SKM-1 treated with dmso at 0.1 percent for 144 hours (cell line): ENCODE measurements at regions not wholly inside any gene's neighbourhood (a gene's known extent, or its start where the extent isn't known, plus 50 kb on each side); places are given as distances from the start of the nearest gene placed in this dataset.
A peak's percentile ranks its signal among the peaks of the same experiment; 100 is the strongest.
"Not testable (repeated sequence)": the region's sequence is repeated elsewhere in the genome, so short reads cannot be mapped to it uniquely, and the experiment has no call there.

ENCODE experiments used
- DNase-seq: peaks from one replicate; lab custom pipeline; 2025; ENCODE audit not compliant: unreplicated experiment; lab: John Stamatoyannopoulos, UW

DNA sequence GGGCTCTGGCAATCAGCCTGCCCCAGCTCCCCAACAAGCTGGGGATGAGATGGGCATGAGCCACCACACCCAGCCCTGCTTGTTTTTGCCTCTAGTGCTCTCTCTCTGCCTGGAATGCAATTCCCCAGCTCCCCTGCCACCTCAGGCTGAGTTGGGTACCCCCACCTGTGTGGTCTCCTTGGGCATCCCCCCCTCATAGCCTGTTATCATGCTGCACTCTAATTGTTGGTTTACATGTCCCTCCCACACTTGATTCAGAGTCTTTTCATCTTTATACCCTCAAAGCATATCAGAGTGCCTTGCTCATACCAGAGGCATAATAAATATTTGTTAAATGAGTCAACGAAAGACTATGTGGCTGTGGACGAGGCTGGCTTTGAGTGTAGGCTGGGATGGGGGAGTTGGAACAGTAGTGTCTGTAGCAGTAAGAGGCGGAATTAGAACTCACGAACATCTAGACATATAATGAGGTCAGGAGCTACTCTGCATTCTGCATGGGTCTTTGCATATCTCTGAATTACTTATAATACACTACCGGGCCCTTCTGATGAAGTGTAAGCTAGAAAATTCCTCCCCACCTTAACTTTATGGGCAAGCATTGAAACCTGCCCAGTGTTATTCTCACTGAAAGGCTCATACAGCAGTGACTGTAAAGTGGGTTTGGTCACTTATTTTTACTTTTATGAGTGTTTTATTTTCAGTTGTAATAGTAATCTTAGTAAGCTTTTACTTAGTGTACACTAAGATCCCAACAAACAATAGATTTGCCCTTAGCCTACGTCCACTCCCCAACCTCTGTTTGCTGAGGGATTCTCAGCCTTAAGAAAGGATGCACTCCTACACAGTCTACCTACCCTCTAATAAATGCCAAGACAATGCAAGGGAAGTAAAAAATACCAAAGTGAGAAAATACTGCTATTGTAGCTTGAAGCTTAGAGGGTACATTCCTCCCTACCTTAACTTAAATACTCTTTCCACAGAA is 58.7 kb downstream of the EDN1 start:
- DNase-seq = no peak

DNA sequence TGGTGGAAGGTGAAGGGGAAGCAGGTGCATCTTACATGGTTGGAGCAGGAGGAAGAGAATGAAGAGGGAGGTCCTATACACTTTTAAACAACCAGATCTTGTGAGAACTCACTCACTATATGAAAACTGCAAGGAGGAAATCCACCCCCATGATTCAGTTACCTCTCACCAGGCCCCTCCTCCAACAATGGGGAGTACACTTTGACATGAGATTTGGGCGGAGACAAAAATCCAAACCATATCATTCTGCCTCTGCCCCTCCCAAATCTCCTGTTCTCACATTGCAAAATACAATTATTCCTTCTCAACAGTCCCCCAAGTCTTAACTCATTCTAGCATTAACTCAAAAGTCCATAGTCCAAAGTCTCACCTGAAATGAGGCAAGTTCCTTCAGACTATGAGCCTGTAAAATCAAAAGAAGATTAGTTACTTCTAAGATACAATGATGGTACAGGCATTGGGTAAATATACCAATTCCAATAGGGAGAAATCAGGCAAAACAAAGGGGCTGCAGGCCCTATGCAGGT is 60.5 kb downstream of the EDN1 start:
- no peak for DNase-seq

DNA sequence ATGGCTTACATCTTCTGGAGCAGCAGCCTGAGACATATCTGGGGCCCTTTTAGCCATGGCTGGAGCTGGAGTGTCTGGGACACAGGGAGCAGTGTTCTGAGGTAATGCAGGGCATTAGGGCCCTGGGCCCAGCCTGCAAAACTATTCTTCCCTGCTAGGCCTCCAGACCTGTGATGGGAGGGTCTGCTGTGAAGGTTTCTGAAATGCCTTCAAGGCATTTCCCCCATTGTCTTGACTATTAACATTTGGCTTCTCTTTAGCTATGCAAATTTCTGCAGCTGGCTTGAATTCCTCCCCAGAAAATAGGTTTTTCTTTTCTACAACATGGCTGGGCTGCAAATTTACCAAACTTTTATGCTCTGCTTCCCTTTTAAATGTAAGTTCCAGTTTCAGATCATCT is 61.5 kb downstream of the EDN1 start:
- no peak for DNase-seq

DNA sequence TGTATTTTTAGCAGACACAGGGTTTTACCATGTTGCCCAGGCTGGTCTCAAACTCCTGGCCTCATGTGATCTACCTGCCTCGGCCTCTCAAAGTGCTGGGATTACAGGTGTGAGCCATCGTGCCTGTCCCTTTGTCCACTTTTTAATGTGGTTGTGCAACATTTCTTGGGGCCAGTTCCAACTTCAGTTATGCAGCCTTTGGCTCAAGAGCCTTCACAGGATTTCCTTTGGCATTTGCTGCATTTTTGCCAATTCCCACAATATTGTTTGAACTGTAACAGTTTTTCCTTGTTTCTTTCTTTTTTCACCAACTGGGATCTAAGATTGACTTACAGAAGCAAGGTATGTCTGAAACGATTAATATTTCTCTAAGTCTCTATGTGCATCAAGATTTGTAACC is 63.6 kb downstream of the EDN1 start:
- no peak for DNase-seq

- DNase-seq = no peak
Observed at GRCh38 chr6:12354499-12354898, 64.3 kb downstream of the EDN1 start.

GRCh38 chr6:12355354-12355753 is 65.2 kb downstream of the EDN1 start:
- DNase-seq = no peak

- no peak for DNase-seq
Observed at GRCh38 chr6:12356431-12356830, 66.3 kb downstream of the EDN1 start.

GRCh38 chr6:12356983-12357972 is 67.1 kb downstream of the EDN1 start:
- no peak for DNase-seq

DNA sequence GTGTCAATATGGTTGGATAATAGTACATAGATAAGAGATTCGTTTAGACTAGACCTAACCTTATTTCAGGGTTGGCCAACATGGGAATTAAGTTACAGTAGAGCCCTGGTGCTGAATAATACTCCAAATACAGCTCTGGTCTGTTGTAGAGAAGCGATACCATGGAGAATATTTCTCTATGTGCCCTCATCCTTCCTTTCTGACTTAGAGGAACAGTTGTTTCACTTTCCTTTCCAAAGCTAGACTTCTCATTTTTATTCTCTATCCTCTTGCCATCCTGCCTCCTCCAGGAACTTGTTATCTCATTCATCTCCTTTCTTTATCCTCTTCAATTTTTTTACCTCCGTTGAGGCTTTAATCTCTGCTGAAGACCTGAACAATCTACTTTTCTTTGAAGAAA is 68.9 kb downstream of the EDN1 start:
- no peak for DNase-seq

DNA sequence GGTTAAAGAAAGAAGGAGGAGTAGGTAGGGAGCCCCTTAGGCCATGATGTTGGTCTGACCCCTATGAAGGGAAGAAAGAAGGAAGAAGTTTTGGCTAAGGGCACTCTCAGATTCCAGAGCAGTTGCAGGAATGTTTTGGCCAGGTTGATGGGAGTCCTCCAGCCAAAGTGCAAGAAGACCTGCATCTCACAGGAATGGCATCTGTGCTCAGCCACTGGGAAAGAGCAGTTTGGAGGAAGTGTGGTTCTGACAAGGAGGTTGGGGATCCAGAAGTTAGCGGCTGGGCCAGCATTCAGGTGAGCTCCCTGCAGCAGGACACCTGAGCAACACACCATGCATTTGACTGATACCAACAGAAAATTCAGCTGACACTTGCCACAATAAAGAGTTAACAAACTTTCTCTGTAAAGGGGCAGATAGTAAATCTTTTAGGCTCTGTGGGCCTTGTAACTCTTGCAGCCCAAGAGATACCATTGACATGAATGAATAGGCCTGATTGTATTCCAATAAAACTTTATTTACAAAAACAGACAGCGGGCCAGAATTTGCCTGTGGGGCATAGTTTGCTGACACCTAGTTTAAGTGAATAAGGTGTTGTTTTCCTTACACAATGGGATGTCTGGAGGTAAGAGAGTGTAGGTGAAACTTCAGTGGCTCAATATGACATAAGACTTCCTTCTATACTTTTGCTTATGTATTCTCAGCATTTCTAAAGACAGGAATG is 71.0 kb downstream of the EDN1 start:
- no peak for DNase-seq

- DNase-seq = not testable (repeated sequence)
Observed at GRCh38 chr6:12363277-12363650, 73.1 kb downstream of the EDN1 start.

DNA sequence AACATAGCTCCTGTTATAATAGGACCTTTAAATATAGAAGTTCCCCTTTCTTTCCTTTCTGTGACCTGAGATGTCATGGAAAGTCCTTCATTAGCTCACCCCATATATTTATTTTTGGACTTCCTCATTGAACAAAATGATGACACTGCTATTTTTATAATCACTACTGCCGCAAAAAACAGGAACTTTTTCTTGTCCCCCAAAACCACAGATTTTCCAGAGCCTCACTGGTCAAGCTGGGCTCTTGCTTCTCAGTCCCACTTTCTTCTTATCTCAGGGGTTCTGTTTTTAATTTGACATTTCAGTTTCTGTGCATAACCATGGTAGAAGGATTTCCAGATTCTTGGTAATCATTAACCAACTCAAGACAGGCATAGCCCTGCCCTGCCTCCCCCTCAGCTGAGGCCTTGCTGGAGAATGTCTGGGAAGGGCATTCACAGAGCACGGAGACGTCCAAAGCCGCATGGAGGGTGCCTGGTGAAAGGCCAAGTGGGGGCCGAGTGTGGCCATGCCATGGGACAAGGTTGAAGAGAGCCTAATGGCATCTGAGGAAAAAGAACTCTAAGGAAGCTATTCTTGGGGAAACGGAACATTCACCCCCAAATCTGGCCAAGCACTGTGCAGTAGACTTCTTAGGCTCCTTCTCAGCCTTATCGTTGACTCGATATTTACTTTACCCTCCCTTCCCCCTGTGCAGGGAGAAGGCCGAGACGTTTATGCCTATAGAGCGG is 73.7 kb downstream of the EDN1 start:
- peak; percentile 96 for DNase-seq

DNA sequence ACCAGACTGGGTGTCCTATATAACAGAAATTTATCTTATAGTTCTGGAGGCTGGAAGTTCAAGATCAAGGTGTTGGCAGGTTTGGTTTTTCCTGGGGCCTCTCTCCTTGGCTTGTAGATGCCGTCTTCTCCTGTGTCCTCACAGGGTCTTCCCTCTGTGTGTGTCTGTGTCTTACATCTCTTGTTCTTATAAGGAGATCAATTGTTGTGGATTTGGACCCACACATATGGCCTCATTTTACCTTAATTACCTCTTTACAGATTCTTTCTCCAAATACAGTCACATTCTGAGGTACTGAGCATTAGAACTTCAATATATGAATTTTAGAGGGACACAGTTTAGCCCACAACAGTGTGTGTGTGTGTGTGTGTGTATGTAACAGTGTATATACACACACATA is 74.5 kb downstream of the EDN1 start:
- no peak for DNase-seq

DNA sequence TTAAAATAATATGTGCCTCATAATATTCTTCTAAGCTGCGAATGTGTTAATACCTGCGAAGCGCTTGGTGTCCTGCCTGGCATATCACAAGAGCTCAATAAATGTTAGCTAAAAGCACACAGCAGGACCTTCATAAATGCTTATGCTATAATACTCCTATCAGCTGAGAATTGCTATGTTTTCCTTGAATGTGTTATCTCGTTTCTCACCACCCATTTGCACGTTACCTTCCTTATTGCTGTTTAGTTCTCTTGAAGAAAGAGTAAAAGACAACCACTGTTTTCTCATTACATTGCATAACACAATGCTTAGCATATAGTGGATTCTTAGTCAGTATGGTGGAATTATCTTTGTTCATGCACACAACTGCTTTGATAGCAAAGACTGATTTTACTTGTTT is 76.6 kb downstream of the EDN1 start:
- no peak for DNase-seq

DNA sequence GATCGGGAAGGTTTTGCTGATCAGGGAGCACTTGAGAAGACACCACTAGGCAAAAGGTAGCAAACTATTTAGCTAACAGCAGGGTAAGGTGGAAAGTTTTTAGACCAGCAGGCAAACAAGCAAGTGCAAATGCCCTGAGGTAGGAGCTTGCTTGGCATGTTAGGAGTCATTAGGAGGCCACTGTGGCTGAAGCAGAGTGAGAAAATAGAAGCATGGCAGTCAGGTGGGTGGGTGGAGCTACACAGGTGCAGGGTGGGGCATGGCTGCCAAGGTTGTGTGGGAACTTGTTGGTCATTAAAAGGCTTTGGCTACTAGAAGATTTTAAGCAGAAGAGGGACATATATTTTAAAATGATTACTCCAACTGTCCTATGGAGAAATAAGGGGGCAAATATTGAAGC is 77.3 kb downstream of the EDN1 start:
- DNase-seq = no peak

DNA sequence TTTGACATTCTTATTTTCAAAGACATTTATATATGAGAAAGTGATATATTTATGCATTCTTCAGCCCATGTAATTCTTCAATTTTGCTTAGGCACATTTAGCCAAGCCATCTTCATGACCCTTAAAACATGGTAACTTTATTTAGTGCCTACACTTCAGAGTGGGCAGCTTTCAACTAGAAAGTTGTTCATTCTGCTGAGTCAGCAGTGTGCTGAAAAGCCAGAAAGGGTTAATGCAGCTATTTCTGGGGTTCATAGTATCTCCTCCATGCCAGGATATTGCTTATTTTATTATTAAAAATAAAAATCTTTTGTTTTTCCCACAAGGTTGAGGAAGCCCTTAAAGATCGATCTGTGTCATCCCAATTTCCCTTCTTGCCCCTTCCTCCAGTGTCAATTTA is 79.2 kb downstream of the EDN1 start:
- DNase-seq = peak; percentile 66

GRCh38 chr6:12369781-12370262 is 79.7 kb downstream of the EDN1 start:
- peak; percentile 96 for DNase-seq

GRCh38 chr6:12371151-12371550 is 81.0 kb downstream of the EDN1 start:
- no peak for DNase-seq

- no peak for DNase-seq
Observed at GRCh38 chr6:12371641-12372146, 81.5 kb downstream of the EDN1 start.

DNA sequence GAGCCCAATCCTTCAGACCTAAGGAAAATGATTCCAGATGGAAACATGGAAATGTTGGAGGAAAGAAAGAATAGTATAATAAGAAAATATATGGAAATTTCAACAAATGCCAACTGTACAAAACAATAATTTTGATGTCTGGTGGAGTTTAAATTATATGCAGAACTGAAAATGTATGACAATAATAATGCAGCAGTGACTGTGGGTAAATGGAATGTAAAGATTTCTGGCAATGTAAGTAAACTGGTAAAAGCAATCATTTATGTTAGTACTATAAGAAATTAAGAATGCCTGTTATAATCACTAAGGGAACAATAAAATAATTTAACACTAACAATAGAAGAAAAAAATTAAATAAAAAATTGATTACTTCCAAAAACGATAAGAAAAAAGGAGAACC is 89.0 kb downstream of the EDN1 start:
- no peak for DNase-seq
